ENCODE measurements at regions not wholly inside any gene's neighbourhood (a gene's known extent, or its start where the extent isn't known, plus 50 kb on each side); places are given as distances from the start of the nearest gene placed in this dataset.

GRCh38 chr5:133664422-133664821 is 52.1 kb upstream of the FSTL4 start:
- TF ChIP-seq, protein P1, sequence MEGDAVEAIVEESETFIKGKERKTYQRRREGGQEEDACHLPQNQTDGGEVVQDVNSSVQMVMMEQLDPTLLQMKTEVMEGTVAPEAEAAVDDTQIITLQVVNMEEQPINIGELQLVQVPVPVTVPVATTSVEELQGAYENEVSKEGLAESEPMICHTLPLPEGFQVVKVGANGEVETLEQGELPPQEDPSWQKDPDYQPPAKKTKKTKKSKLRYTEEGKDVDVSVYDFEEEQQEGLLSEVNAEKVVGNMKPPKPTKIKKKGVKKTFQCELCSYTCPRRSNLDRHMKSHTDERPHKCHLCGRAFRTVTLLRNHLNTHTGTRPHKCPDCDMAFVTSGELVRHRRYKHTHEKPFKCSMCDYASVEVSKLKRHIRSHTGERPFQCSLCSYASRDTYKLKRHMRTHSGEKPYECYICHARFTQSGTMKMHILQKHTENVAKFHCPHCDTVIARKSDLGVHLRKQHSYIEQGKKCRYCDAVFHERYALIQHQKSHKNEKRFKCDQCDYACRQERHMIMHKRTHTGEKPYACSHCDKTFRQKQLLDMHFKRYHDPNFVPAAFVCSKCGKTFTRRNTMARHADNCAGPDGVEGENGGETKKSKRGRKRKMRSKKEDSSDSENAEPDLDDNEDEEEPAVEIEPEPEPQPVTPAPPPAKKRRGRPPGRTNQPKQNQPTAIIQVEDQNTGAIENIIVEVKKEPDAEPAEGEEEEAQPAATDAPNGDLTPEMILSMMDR (IDR thresholded peaks at IDR 0.05): no peak
- no peak for TF ChIP-seq EP300 (IDR thresholded peaks at IDR 0.05)
